GM21367 (cell line): ENCODE measurements at regions not wholly inside any gene's neighbourhood (a gene's known extent, or its start where the extent isn't known, plus 50 kb on each side); places are given as distances from the start of the nearest gene placed in this dataset.
"Not testable (repeated sequence)": the region's sequence is repeated elsewhere in the genome, so short reads cannot be mapped to it uniquely, and the experiment has no call there.

Experiments
- ATAC-seq: cut with Tn5 transposase; IDR thresholded peaks from one replicate; pipeline ENCODE4 v1.9.1; 2021; ENCODE audit not compliant: unreplicated experiment

DNA sequence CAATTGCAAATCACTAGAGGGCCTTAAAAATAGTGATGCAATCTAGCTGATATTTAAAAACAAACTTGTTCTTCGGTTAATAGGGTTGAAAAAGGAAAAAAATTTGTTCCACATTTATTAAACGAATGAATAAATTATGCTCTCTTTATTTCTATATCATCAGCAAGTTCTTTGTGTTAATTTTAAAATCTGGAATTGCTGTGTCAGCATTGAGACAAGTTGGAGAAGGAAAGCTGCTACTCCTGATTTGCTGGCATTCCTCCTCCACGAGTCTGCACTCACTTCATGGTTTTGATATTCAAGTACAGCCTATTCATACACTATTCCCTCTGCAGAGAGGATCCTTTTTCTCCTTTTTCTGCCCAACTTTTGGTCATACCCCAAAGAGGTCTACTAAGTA lies 117.6 kb downstream of the MRPL39 start:
- no peak for ATAC-seq

DNA sequence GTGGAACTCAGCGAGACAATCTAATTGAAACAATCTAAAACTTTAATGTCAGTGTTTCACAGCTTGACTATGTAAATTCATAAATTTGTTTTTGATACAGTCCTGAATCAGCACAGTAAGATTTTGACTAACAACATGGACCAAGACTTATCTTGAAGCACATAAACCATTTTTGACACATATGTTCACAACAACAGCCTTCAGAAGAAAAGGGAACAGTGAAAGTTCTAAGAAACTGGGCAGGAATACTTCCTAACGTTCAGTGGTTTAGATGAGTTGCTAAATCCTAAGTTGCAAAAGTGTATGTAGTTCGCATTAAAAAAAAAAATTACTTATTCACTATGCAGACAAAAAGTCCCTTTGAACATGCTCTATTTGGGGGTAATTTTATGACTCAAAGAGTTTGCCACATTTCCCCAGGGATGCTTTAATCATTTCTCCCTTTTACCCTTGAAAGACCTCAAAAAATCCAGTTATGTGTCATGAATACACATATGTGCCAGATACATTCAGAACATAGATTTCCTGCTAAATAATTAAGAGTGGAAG lies 120.2 kb downstream of the MRPL39 start:
- ATAC-seq, result peak; percentile 50

DNA sequence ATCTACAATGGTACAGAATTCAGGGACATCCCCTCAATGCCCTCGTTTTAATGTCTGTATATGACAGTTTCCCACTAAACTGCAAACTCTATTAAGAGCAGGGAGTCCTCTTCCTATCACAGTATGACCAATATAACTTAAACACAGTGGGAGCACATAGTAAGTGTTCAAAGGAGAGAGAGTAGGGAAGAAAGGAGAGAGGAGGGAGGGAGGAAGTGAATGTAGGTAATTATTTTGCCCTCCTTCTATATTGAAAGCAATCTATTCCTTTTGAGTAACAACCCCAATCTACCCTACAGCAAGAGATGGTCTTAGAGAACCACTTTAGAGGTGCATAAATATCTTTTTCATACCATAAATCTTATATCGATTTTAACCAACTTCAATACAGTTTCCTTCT lies 121.4 kb downstream of the MRPL39 start:
- no peak for ATAC-seq

DNA sequence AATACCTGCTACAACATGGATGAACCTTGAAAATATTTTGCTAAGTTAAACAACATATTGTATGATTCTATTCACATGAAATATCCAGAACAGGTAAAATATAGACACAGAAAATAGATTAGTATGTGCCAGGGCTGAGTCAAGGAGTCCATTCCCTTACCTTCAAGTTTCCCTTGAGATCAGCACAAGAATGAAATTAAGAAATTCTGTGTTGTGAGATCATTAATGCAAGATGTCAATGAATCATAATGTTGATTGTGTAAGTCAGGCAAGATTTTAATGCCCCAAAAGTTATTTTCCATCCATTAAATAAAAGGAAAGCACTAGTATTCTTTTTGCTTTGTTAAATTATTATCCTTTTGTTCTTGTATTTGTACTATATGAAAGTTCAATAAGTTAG lies 139.4 kb downstream of the MRPL39 start:
- ATAC-seq, result no peak

DNA sequence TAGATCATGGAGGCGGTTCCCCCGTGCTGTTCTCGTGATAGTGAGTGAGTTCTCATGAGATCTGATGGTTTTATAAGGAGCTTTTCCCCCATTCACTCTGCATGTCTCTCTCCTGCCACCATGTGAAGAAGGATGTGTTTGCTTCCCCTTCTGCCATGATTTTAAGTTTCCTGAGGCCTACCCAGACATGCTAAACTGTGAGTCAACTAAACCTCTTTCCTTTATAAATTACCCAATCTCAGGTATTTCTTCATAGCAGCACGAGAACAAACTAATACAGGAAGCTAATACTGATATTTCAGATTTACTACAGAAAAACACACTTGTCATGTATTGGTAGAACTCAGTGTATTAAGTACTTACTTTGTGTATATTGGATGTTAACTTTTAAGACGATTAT lies 140.2 kb downstream of the MRPL39 start:
- not testable (repeated sequence) for ATAC-seq

DNA sequence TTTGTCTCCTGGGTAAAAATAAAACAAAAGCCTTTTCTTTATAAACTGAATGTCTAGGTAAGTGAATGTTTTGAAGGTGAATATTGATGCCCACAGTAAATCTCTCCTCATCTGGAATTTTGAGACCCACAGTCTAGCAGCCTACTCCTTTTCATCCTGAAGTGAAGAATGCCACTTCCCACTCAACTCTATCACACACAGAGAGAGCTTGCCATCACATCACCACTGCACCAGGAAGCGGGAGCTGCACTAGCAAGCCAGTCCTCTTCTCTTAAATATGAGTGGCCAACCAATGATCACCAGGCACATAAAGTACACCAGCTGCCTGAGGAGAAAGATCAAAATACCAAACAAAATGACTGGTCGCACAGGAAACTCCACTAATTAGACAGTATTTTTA lies 140.8 kb downstream of the MRPL39 start:
- ATAC-seq, result no peak

DNA sequence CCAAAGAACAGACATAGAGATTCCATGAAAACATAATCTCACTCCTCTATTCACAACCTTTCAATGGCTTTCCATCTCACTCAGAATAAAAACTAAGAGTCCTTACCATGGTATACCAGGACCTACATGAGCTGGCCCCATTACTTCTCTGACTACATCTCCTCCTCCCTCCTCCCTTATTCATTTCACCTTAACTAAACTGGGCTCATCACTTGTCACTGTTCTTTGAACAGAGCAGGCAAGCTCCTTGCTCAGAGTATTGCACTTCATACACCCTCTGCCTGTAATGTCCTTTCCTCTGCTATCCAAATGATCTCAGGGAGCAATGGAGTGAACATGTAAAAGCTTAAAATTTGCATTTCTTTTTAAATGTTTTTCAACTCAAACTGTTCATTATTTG lies 142.0 kb downstream of the MRPL39 start:
- no peak for ATAC-seq

DNA sequence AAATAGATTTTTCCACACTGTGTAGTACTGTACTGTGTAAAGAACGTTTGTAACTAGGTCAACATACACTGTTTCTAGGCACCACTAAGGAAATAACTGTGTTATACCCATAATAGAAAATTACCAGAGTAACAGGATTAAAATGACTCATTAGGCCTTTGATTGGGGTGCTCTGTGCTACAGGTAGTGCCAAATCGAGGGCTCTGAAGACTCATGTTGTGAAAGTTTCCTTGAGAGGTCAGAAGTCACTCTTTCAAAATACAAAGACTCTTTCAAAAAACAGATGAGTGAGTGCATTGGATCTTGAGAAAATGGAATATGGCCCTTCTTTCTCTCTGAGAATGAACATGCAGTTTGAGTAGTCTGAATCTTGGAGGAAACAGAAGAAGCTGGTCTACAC lies 143.0 kb downstream of the MRPL39 start:
- peak; percentile 39 for ATAC-seq

DNA sequence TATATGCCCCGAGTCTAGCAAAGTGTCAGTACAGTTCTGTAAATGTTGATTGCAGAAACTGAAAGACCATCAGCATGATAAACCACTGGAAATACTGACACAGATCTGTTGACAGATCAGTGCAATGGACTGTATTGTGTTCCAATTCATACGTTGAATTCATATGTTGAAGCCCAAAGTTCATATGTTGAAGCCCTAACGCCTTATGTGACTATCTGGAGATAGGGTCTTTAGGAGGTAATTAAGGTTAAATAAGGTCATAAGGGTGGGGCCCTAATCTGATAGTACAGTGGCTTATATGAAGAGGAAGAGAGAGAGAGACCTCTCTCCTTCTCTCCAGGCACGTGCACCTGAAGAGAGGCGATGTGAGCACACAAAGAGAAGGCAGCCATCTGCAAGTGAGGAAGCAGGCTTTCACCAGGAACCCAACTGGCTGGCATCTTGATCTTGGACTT lies 144.7 kb downstream of the MRPL39 start:
- ATAC-seq, result peak; percentile 45

DNA sequence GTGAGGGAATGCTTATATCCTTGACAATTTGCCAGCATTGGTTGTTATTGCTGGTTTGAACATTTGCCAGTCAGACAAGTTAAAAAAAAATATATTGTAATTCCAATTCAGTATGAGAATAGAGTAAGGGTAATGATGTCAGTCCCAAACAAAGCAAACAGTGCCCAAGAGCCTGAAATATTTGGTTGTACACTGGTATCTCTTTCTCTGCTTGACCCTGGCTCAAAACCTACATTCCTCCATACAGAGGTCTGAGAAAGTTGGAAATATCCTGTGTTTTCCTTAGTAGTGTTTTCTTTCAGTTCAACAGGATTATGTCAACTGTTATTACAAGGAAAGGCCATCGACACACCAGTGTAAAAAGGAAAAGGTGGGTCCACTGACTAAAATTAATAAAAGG lies 145.6 kb downstream of the MRPL39 start:
- no peak for ATAC-seq

DNA sequence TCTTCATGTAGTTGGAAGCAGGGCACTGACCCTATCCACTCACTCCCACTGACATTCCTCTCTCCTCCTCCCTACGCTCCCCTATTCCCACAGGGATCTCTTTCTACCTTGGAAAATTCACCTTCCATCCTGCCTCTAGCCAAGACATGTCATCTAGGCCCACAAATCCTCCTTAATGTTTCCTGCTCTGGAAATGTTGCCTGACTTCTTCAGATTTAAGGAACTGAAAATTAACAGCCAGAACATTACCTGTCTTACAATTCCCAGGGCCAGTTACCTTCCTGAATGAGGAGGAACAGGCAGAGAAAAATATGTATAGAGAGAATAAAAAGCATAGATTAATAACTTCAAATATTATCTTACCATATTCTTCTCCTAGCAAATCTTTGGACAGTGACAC lies 147.3 kb downstream of the MRPL39 start:
- ATAC-seq, result no peak

DNA sequence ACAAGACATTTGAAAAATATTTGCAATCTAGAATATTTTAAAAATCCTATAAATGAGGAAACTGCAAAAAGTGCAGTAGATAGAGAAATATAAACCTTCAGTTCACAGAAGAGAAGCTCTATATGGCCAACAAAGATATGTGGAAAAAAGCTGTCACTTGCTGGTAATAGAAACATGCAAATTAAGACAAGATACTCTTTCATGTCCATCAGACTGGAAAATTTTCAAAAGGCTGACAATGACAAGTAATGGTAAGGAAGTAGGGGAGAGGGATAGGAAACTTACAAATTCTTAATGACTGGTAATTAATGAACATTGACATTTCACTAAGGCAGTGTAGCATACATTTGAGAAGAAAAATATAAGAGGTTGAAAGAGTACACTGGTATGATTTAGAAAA lies 147.9 kb downstream of the MRPL39 start:
- no peak for ATAC-seq

DNA sequence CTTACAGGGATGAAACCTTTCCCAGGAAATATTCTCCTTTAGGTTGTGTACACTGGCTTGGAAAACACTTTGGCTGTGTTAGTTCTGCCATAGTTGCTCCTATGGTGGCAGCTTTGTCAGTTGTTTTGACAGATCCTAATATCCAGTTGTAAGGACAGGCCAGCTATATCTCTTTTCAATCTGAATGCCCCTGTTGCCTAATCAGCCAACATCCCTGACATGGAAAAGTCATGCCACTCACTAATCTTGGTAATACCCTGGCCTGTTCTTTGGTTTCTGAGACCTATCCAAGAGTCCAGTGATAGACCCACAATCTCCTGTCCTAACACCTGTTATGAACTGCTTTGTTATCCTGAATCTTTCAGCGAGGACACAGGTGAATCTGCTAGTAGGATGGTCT lies 148.8 kb downstream of the MRPL39 start:
- ATAC-seq, result no peak

DNA sequence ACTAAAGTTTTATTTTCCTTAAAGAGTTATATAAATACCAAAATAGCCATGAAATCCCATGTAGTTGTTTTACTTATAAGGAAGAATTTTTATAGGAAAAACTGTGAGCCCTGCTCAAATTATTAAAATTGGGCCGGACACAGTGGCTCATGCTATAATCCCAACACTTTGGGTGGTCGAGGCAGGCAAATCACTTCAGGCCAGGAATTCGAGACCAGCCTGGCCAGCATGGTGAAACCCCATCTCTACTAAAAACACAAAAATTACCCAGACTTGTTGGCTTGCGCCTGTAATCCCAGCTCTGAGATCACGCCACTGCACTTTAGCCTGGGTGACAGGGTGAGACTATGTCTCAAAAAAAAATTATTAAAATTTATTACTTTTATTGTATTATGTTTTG lies 149.3 kb downstream of the MRPL39 start:
- ATAC-seq, result no peak

DNA sequence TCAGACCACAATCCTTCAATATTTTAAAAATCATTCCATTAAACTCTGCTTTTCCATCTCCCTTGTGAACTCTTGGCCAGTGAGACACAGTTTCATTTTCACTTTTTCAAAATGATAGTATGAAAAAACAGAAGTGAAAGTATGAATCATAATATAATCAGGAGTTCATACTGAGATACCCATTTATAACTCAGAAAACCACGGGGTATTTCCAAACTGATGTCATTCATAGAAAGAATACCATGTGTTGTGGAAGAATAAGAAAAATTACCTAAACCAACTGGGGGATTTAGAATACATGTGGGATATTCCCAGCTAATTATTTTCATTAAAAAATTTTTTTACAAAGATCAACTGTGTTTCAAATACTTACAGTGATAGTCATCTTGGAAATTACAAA lies 149.9 kb downstream of the MRPL39 start:
- ATAC-seq, result peak; percentile 51

DNA sequence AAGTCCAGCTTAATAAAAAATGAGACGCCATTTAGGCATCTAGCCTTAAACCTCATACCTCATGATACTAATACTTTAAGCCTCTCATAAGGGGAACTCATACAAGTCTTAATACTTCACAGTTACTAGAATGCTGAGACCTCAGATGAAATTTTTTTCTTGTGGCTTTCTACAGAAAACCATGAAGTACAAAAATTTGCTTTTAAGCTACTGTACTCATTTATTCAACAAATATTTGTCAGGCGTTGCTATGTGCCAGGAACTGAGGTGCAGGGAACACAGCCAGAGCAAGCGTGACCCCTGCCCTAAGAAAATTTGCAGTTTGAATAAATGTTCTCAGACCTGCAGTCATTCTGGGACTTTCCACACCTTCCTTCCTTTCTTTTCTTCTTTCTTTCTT lies 150.6 kb downstream of the MRPL39 start:
- peak; percentile 43 for ATAC-seq

DNA sequence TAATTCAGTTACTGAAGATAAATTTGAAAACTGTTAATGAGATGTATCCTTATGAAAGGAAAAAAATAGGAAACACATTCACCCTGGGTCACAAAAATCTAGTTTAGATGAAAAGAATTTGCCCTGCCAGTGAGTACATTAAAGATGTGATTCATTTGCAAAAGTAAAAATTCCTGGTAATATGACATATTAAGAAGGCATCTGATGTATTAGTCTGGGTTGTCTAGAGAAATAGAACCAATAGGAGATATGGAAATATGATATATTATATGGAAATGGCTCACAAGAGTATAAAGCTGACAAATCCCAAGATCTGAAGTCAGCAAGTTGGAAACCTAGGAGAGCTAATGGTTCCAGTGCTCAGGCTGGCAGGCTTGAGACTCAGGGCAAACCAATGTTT lies 153.8 kb downstream of the MRPL39 start:
- ATAC-seq, result no peak

DNA sequence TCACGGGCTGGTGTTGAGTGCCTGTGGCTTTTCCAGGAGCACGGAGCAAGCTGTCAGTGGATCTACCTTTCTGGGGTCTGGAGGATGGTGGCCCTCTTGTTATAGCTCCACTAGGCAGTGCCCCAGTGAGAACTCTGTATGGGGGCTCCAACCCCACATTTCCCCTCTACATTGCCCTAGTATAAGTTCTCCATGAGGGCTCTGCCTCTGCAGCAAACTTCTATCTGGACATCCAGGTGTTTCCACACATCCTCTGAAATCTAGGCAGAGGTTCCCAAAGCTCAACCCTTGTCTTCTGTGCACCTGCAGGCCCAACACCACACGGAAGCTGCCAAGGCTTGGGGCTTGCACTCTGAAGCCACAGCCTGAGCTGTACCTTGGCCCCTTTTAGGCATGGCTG lies 157.3 kb downstream of the MRPL39 start:
- ATAC-seq, result no peak

DNA sequence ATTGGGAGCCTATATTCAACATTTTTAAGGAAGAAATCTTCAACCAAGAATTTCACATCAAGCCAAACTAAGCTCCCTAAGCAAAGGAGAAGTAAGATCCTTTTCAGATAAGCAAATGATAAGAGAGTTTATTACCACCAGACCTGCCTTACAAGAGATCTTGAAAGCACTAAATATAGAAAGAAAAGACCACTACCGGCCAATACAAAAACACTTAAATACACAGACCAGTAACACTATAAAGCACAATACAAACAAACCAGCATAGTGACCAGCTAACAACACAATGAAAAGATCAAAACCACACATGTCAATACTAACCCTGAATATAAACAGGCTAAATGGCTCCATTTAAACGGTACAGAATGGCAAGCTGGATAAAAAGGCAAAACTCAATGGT lies 165.4 kb downstream of the MRPL39 start:
- ATAC-seq, result no peak

DNA sequence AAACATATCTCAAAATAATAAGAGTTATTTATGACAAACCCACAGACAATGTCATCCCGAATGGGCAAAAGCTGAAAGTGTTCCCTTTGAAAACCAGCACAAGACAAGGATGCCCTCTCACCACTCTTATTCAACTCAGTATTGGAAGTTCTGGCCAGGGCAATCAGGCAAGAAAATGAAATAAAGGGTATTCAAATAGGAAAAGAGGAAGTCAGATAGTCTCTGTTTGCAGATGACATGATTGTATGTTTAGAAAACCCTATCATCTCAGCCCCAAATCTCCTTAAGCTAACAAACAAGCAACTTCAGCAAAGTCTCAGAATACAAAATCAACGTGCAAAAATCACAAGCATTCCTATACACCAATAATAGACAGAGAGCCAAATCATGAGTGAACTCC lies 169.8 kb downstream of the MRPL39 start:
- not testable (repeated sequence) for ATAC-seq

DNA sequence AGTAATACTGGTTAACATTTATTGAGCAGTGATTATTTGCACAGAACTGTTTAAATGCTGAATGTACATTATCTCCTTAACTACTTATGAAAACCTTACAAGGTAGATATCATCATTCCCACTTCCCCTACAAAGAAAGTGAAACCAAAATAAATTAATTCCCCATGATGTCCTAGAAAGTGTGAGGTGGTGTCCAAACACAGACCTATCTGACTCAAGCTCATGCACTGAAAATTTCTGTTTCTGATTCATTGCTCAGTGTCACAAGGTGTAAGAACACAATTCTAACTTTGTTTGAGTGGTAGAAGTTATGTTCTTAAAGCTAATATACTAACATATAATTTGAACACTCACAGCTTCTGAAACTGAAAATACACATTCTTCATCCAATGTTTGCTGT lies 178.7 kb downstream of the MRPL39 start:
- peak; percentile 37 for ATAC-seq

DNA sequence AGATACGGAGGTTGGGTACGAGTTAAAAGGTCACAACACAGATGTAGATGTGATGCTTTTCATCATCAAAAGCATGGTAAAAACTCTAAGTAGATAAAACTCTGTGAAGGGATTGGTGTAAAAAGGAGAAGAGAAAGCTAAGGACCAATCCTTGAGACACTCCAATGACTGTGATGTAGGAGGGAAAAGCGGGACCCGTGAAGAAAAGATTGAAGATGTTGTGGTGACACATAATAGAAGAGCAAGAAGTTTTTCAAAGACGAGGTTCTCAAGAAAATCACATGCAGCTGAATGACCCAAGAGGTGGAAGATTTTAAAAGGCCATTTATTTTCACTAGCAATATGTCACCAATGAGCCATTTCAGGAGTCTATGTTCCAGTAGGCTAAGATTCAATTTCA lies 179.5 kb downstream of the MRPL39 start:
- no peak for ATAC-seq

DNA sequence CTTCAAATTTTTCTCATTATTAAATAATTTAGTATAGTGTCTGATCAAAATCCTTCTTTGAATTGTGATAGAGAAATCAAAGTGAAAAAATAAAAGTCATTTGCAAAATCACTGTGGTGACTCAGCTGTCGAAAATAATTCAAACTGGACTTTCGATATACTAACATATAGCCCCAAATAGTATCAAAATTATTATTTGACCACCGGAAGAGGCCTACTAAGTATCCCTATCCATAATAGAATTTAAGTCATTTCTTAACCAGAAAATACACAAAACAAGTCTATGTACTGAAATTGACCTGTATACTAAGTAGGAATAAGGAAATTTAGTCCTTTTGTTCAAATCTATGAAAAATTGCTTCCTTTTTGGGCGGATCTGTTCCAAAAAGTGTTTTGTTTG lies 180.7 kb downstream of the MRPL39 start:
- no peak for ATAC-seq

DNA sequence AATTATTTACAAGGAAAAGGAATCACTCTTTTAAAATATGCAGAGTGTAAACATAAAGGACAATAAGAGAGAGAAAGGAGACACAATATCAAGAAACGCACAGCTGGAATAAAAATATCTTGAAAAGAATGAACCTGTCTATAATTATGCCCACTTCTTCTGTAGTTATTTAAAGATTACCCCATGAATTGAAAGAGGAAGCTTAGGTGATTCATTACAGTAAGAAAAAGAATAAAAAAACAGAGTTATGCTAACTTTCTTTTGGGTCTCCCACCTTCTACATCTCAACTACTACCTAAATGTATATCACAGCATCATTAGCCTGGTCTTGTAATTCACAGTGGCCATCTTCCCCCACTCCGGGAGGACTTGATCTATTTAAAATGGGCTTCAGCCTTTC lies 182.1 kb downstream of the MRPL39 start:
- no peak for ATAC-seq
